Brain microvascular endothelial cell (primary cell): ENCODE measurements at regions not wholly inside any gene's neighbourhood (a gene's known extent, or its start where the extent isn't known, plus 50 kb on each side); places are given as distances from the start of the nearest gene placed in this dataset.
A peak's percentile ranks its signal among the peaks of the same experiment; 100 is the strongest.

Source experiments
- DNase-seq: peaks from one replicate; pipeline ENCODE4 v3.0.0-alpha.2; 2020
- H3K27ac ChIP-seq: fragments of 250-450 bp; sonication (Bioruptor Pico); 2 replicates; pipeline ENCODE4 v1.5.1; 2020; ENCODE audit warnings: mild to moderate bottlenecking, moderate library complexity
- H3K27me3 ChIP-seq: fragments of 250-450 bp; sonication (Bioruptor Pico); replicated peaks from 2 replicates; pipeline ENCODE4 v1.5.1; 2020; ENCODE audit warnings: mild to moderate bottlenecking
- H3K36me3 ChIP-seq: fragments of 250-450 bp; sonication (Bioruptor Pico); replicated peaks from 2 replicates; pipeline ENCODE4 v1.5.1; 2020; ENCODE audit warnings: mild to moderate bottlenecking
- H3K4me3 ChIP-seq: 2 replicates; pipeline ENCODE4 v1.5.1; 2011; ENCODE audit warnings: low read depth, mild to moderate bottlenecking, control low read depth, low read length, moderate library complexity
- in situ Hi-C: cut with HindIII; loops from 2 replicates; pipeline ENCODE4 v1.10.0; 2017; ENCODE audit warnings: low sequenced_read_pairs, low pct_ligation_motif_present
- TF ChIP-seq, protein P1 (sequence below): IDR thresholded peaks from 2 replicates; pipeline ENCODE4 v1.5.1; 2011; ENCODE audit warnings: low read depth, mild to moderate bottlenecking, moderate library complexity, low read length, control low read depth, inconsistent platforms; ENCODE audit errors: missing control alignments

DNA sequence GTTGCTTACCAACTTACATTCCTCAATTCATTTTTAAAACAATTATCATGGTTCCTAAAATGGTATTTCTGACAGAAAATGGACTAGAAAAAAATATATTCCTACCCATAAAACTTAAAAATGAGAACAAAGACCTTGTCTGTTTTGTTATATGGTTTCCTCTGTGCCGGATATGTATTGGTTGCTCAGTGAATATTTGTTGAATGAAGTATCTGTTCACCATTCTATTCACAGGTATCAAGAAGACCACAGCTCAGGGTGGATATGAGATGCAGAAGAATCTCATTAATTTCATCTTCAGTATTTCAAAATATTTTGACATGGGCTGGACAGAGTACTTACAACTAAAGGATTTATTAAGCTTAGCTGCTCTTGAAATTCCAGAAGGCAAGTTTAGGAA lies 58.1 kb downstream of the TUSC7 start:
- Histone ChIP-seq H3K27ac (no peak overlapping the region), H3K4me3 (no peak overlapping the region), H3K36me3 (no peaks in the 10 kb centered on the region), H3K27me3 (no peaks in the 10 kb centered on the region)
- no peak for DNase-seq
- TF ChIP-seq, protein P1, sequence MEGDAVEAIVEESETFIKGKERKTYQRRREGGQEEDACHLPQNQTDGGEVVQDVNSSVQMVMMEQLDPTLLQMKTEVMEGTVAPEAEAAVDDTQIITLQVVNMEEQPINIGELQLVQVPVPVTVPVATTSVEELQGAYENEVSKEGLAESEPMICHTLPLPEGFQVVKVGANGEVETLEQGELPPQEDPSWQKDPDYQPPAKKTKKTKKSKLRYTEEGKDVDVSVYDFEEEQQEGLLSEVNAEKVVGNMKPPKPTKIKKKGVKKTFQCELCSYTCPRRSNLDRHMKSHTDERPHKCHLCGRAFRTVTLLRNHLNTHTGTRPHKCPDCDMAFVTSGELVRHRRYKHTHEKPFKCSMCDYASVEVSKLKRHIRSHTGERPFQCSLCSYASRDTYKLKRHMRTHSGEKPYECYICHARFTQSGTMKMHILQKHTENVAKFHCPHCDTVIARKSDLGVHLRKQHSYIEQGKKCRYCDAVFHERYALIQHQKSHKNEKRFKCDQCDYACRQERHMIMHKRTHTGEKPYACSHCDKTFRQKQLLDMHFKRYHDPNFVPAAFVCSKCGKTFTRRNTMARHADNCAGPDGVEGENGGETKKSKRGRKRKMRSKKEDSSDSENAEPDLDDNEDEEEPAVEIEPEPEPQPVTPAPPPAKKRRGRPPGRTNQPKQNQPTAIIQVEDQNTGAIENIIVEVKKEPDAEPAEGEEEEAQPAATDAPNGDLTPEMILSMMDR, result no peak
- in situ Hi-C loops, result no loop called here

DNA sequence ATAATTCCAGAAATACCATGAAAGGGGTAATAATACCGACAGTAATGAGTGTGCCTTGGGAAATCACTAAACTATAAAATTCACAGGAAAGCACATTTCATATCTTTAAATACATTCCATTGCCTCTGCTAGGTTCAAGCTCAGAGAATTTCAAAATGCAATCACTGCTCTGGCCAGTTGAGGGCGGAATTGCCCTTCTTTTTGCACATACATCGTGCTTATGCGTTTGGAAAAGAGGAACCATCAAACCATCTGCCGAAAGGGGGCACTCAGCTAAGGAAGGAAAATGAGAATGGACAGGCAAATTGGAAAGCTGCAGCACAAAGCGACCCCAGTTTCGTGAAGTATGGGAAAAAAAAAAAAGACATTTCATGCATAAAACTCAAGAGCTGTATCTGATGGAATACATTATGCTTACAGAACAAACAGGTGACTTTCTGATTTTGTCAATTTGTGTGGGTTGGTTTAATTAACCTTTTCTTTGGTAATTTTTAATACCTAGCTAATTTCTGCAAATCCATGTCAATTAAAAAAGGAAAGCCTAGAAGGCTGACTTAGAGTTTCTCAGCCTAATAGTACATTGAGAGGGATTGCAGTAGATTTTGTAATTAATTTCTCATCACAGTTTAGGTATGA lies 61.4 kb downstream of the TUSC7 start:
- peak; percentile 82 for DNase-seq
- H3K27me3 ChIP-seq, result no peaks in the 10 kb centered on the region
- no peak overlapping the region for H3K27ac ChIP-seq
- no peaks in the 10 kb centered on the region for H3K36me3 ChIP-seq
- in situ Hi-C loops, result no loop called here
- TF ChIP-seq, protein P1, result peak; percentile 97
- H3K4me3 ChIP-seq, result no peak overlapping the region

DNA sequence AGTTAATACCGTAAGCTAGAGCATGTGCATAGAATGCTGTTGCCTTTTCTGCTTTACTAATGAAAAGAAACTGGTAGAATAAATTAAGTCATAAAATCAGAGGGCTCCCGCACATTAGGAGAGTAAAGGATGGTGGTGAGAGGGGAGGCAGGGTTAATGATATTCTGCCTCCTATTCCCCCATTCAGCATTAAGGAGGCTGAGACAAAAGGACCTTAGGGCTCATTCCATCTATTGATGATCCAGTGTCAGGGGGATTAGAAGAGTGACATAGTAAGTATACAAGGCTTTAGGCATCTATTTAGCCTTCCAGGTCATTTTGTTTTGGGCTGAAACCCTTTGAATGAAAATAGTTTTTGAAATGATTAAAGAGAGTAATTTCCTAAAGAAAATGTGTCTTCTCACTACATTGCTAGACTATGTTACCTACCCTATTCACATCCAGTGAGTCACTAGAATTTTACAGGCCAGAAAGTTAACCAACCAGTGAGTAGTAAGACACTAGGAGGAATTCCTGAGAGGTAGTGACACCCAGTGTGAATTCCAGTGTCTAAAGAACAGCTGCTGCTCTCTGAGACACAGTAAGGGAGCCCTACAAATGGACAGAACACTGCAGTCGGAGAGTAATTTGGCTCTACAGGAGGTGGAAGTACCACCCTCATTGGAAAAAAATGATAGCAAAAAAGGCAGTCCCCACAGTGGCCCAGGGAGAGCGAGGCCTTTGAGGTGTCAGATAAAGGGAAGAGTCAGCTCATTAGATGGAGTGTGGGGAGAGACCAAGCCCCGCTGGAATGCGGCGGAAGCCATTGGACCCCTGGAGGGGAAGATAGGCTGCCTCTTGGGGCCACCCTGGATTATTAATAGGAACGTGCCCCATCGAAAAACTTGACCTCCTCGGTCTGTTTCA lies 67.6 kb downstream of the TUSC7 start:
- Histone ChIP-seq H3K36me3 (no peaks in the 10 kb centered on the region), H3K27ac (no peak overlapping the region), H3K4me3 (no peak overlapping the region), H3K27me3 (no peaks in the 10 kb centered on the region)
- in situ Hi-C loops, result no loop called here
- TF ChIP-seq, protein P1, result no peak
- DNase-seq, result no peak

DNA sequence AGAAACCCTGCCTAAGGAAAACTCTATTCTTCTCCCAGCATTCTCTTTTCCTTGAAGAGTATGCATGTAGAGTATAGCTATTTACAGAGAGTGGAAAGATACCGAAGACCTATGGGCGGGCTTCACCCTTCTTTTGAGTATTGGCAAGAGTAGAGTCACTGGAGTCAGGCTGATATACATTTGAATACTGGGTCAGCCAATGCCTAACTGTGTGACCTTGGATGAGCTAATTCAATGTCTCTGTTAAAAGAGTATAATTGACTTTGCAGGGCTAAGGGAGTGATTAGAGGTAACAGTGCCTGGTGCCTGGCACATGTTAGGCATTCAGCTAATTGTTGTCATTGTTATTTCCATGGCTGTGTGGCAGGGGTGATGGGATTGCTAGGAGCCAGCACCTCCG lies 75.6 kb downstream of the TUSC7 start:
- Histone ChIP-seq H3K27me3 (no peaks in the 10 kb centered on the region), H3K36me3 (no peaks in the 10 kb centered on the region), H3K4me3 (no peak overlapping the region), H3K27ac (no peak overlapping the region)
- DNase-seq, result no peak
- in situ Hi-C loops, result no loop called here
- TF ChIP-seq, protein P1, result no peak

DNA sequence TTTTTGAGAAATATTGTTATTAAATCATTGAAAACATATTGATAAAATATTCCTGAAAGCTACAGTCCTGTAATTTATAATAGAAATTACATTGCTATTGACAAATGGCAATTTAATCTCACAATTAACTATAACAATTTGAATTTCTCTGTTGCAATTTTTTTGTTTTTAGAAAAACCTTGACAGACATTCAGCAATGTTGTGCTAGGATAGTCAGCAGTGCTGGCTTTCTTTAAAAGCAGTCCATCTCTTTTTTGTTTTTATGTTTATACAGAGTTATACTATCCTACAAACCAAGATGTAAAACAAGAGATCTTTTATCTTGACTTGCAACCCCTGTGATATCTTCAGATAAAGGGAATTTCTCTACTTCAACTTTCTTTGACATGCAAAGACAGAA lies 93.1 kb downstream of the TUSC7 start:
- Histone ChIP-seq H3K36me3 (no peaks in the 10 kb centered on the region), H3K27ac (no peak overlapping the region), H3K27me3 (no peaks in the 10 kb centered on the region), H3K4me3 (no peak overlapping the region)
- TF ChIP-seq, protein P1, result no peak
- no peak for DNase-seq
- in situ Hi-C loops, result no loop called here
